GM23338 (cell line): ENCODE measurements at regions not wholly inside any gene's neighbourhood (a gene's known extent, or its start where the extent isn't known, plus 50 kb on each side); places are given as distances from the start of the nearest gene placed in this dataset.

Source experiments
- CREB1 ChIP-seq: fragments of 250-450 bp; sonication (Bioruptor Pico); IDR thresholded peaks from 2 replicates; pipeline ENCODE4 v1.5.0; 2020; ENCODE audit warnings: low read depth, mild to moderate bottlenecking, moderate library complexity
- CTCF ChIP-seq, 2 experiments: fragments of 200-600 bp in 1 of 2; sonication (generic) in 1 of 2; conservative IDR thresholded peaks; 2 replicates each; pipeline versions ENCODE4 v1.5.1 to v1.6.1; 2016 to 2017; ENCODE audit warnings: antibody characterized with exemption in 2 of 2, low read depth in 2 of 2, mild to moderate bottlenecking in 2 of 2, moderate library complexity in 1 of 2
- EZH2 ChIP-seq: fragments of 200-600 bp; sonication (generic); IDR thresholded peaks from one replicate; pipeline ENCODE4 v1.8.0; 2017; ENCODE audit warnings: antibody characterized with exemption, mild to moderate bottlenecking, low read depth; ENCODE audit not compliant: unreplicated experiment
- EZH2phosphoT487 ChIP-seq: fragments of 200-600 bp; sonication (generic); IDR thresholded peaks from one replicate; pipeline ENCODE4 v1.8.1; 2018; ENCODE audit warnings: antibody characterized with exemption; ENCODE audit not compliant: unreplicated experiment
- JUNB ChIP-seq: IDR thresholded peaks from one replicate; pipeline ENCODE4 v1.6.1; 2016; ENCODE audit warnings: antibody characterized with exemption; ENCODE audit not compliant: unreplicated experiment
- NANOG ChIP-seq: IDR thresholded peaks from 2 replicates; pipeline ENCODE4 v1.6.1; 2016; ENCODE audit warnings: antibody characterized with exemption, borderline replicate concordance
- POLR2AphosphoS5 ChIP-seq: IDR thresholded peaks from 2 replicates; pipeline ENCODE4 v1.6.1; 2016; ENCODE audit warnings: antibody characterized with exemption, low read depth
- REST ChIP-seq: IDR thresholded peaks from one replicate; pipeline ENCODE4 v1.6.1; 2018; ENCODE audit warnings: antibody characterized with exemption; ENCODE audit not compliant: unreplicated experiment
- STAT1 ChIP-seq: IDR thresholded peaks from one replicate; pipeline ENCODE4 v1.6.1; 2016; ENCODE audit warnings: antibody characterized with exemption; ENCODE audit not compliant: unreplicated experiment
- ZNF114 ChIP-seq: fragments of 250-450 bp; sonication (Bioruptor Pico); IDR thresholded peaks from 2 replicates; pipeline ENCODE4 v1.5.0; 2020; ENCODE audit warnings: mild to moderate bottlenecking, moderate library complexity
- ZNF331 ChIP-seq: fragments of 250-450 bp; sonication (Bioruptor Pico); IDR thresholded peaks from 2 replicates; pipeline ENCODE4 v1.5.0; 2020; ENCODE audit warnings: low read depth, mild to moderate bottlenecking, moderate library complexity
- ZNF462 ChIP-seq: fragments of 250-450 bp; sonication (Bioruptor Pico); IDR thresholded peaks from 2 replicates; pipeline ENCODE4 v1.5.0; 2020; ENCODE audit warnings: mild to moderate bottlenecking, moderate library complexity

GRCh38 chr2:48826986-48827385 lies 71.5 kb upstream of the LHCGR start:
- TF ChIP-seq CTCF (conservative IDR thresholded peaks at IDR 0.05; ENCODE audit: low read depth in 2 of 2) (peak; percentile 35 to 59; a peak in 3 of 4 replicates), EZH2 (no peak), REST (no peak), POLR2AphosphoS5 (no peak), ZNF114 (no peak), ZNF331 (no peak), CREB1 (no peak), EZH2phosphoT487 (no peak), STAT1 (no peak), NANOG (no peak), JUNB (no peak), ZNF462 (CRISPR knock-in tag) (no peak)
